Gastroesophageal sphincter (tissue), 4 donors: ENCODE measurements at regions not wholly inside any gene's neighbourhood (a gene's known extent, or its start where the extent isn't known, plus 50 kb on each side); places are given as distances from the start of the nearest gene placed in this dataset.
A peak's percentile ranks its signal among the peaks of the same experiment; 100 is the strongest.

Experiments used
- ATAC-seq: fragments of 150-250 bp; one replicate; pipeline ENCODE4 v1.9.1; 2016; ENCODE audit warnings: mild to moderate bottlenecking, moderate library complexity
- H3K27ac ChIP-seq, 4 donors: fragments of 200-600 bp; sonication (generic) in 3 of 4; 1 replicate in 3 of 4; 2 replicates in 1 of 4; pipeline ENCODE4 v1.5.1; 2016 to 2019
- H3K27me3 ChIP-seq: fragments of 200-600 bp; sonication (generic); one replicate; pipeline ENCODE4 v1.5.1; 2019
- H3K36me3 ChIP-seq, 2 donors: fragments of 200-600 bp; sonication (generic); one replicate each; pipeline ENCODE4 v1.5.1; 2019; ENCODE audit warnings: control low read depth in 1 of 2
- H3K4me1 ChIP-seq, 3 donors: fragments of 200-600 bp; sonication (generic); 1 replicate in 2 of 3; 2 replicates in 1 of 3; pipeline ENCODE4 v1.5.1; 2016 to 2019; ENCODE audit warnings: control low read depth in 2 of 3
- H3K4me3 ChIP-seq, 2 donors: fragments of 200-600 bp; sonication (generic); one replicate each; pipeline ENCODE4 v1.5.1; 2019; ENCODE audit warnings: mild to moderate bottlenecking in 1 of 2, moderate library complexity in 1 of 2
- H3K9me3 ChIP-seq, 3 donors: fragments of 200-600 bp; sonication (generic); one replicate each; pipeline ENCODE4 v1.5.1; 2017 to 2019; ENCODE audit warnings: control low read depth in 2 of 3
- EP300 ChIP-seq: sonication (generic); formaldehyde crosslinking; IDR thresholded peaks from one replicate; pipeline ENCODE4 v1.6.1; 2017; ENCODE audit warnings: antibody characterized with exemption, mild to moderate bottlenecking
- POLR2A ChIP-seq, 2 donors: fragments of 450-650 bp; IDR thresholded peaks; one replicate each; pipeline ENCODE4 v1.6.1; 2017; ENCODE audit warnings: antibody characterized with exemption in 2 of 2, mild to moderate bottlenecking in 2 of 2, moderate library complexity in 1 of 2
- POLR2AphosphoS5 ChIP-seq: sonication (generic); formaldehyde crosslinking; IDR thresholded peaks from one replicate; pipeline ENCODE4 v1.6.1; 2017; ENCODE audit warnings: antibody characterized with exemption
- WGBS, 2 donors: methylation state at CpG; one replicate each; pipeline ENCODE4 v1.1.5; 2018; ENCODE audit warnings: low coverage in 1 of 2; 5-methylcytosine and 5-hydroxymethylcytosine counted together
- TF ChIP-seq, protein P1 (sequence below), 4 experiments: fragments of 200-600 bp in 2 of 4; fragments of 450-650 bp in 2 of 4; sonication (generic) in 1 of 4; IDR thresholded peaks; one replicate each; pipeline ENCODE4 v1.5.1; 2017 to 2019; ENCODE audit warnings: antibody characterized with exemption in 4 of 4, mild to moderate bottlenecking in 2 of 4, moderate library complexity in 2 of 4

DNA sequence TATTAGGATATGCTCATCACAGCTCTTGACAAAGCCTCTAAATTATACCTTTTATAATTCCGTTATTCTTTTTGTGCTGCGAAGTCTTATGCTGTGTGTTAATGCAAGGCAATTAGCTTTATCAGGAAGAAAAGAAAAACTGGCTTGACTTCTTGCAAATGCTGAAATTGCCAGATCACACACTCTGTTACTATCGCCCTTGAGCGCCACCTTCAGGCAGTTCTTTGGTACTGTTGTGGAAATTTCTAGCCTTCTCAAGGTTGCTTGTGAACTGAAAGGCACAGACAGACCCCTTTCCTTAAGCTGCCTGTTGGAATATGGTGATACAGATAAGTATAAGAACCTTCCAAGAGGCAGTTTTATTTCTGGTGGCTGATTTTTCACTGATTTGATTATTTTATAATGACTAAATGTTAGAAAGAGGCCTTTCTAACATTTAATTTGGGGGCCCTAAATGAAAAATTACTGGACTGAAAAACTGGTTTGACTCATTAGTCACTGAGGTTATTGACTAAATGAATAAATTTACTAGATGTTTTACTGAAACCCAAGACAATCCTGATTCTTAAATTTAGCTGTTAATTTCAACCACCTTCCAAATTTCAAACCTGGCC lies 126.2 kb upstream of the RASGRP1 start:
- Histone ChIP-seq H3K36me3 (no peaks in the 10 kb centered on the region), H3K27me3 (peaks cover 6% of the 10 kb centered on the region), H3K4me1 (no peaks in the 10 kb centered on the region), H3K27ac (no peak overlapping the region), H3K4me3 (no peak overlapping the region), H3K9me3 (no peaks in the 10 kb centered on the region)
- WGBS, 2 donors = 27 to 33% methylated on average over 4 of the region's 4 CpGs
- TF ChIP-seq EP300 = no peak
- TF ChIP-seq, protein P1, sequence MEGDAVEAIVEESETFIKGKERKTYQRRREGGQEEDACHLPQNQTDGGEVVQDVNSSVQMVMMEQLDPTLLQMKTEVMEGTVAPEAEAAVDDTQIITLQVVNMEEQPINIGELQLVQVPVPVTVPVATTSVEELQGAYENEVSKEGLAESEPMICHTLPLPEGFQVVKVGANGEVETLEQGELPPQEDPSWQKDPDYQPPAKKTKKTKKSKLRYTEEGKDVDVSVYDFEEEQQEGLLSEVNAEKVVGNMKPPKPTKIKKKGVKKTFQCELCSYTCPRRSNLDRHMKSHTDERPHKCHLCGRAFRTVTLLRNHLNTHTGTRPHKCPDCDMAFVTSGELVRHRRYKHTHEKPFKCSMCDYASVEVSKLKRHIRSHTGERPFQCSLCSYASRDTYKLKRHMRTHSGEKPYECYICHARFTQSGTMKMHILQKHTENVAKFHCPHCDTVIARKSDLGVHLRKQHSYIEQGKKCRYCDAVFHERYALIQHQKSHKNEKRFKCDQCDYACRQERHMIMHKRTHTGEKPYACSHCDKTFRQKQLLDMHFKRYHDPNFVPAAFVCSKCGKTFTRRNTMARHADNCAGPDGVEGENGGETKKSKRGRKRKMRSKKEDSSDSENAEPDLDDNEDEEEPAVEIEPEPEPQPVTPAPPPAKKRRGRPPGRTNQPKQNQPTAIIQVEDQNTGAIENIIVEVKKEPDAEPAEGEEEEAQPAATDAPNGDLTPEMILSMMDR (IDR thresholded peaks at IDR 0.05) = peak; percentile 51 to 72 (median 58)
- no peak for ATAC-seq

DNA sequence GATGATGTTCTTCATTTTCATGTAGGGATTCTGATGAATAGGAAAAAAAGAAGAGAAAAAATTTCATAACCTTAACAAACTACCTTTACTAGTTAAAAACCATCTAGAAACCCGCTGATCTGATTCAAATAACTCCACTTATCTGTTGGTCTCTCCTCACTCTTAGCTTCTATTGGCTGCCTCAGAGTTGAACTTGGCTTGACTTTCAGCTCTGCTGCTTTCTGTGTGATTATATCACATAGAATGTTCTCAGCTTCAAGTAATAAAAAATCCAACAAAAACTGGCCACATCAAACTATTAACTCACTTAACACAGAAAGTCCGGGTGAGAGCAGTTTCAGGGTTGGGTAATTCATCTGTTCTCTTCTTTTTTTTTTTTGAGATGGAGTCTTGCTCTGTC lies 126.8 kb upstream of the RASGRP1 start:
- WGBS, 2 donors = 74 to 86% methylated on average over 2 of the region's 2 CpGs
- Histone ChIP-seq H3K4me3 (no peak overlapping the region), H3K27me3 (peaks cover 4% of the 10 kb centered on the region), H3K36me3 (no peaks in the 10 kb centered on the region), H3K4me1 (no peaks in the 10 kb centered on the region), H3K9me3 (no peaks in the 10 kb centered on the region), H3K27ac (no peak overlapping the region)
- no peak for ATAC-seq
- TF ChIP-seq EP300 = no peak
- no peak for TF ChIP-seq POLR2AphosphoS5
- no peak for TF ChIP-seq POLR2A (IDR thresholded peaks at IDR 0.05)
- TF ChIP-seq, protein P1 (IDR thresholded peaks at IDR 0.05) = no peak

DNA sequence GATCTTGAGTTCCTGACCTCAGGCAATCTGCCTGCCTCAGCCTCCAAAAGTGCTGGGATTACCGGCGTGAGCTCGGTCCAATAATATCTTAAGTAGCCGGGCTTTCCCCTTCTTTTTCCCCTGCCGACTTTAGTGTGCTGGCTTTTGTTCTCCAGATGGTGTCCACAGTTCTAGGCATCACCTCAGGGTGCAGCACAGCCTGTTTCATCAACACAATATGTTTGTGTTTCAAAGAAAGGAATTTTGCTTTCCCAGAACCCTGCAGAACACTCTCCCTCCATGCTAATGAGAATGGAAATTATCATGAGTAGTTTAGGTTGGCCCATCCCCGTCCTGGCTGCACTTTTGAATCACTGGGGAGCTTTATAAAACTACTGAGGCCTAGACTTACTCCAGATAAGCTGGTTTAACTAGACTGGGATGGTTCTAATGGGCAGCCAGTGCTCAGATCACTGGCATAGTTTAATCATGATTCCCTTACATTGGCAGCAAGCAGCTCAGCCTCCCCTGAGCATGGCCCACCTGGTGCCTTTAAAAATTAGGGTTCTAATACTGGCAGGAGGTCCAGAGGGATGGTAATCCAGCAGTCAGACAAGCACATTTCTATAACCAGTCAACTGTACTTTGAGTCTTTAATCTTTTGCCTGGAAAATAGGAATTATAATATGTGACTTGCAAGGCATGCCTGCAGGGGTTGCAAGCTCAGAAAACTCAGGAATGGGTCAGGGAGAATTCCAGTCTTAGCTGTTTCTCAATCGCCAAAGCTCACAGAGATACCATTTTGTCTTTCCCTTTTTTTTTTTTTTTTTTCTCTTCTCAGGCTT lies 127.6 kb upstream of the RASGRP1 start:
- WGBS, 2 donors = 90 to 94% methylated on average over 5 to 6 of the region's 7 CpGs
- Histone ChIP-seq H3K27me3 (no peaks in the 10 kb centered on the region), H3K9me3 (no peaks in the 10 kb centered on the region), H3K27ac (no peak overlapping the region), H3K4me1 (no peaks in the 10 kb centered on the region), H3K4me3 (no peak overlapping the region), H3K36me3 (no peaks in the 10 kb centered on the region)
- ATAC-seq = no peak
- TF ChIP-seq POLR2AphosphoS5 (no peak), POLR2A (IDR thresholded peaks at IDR 0.05) (no peak), EP300 (no peak)
- TF ChIP-seq, protein P1 (IDR thresholded peaks at IDR 0.05) = no peak

DNA sequence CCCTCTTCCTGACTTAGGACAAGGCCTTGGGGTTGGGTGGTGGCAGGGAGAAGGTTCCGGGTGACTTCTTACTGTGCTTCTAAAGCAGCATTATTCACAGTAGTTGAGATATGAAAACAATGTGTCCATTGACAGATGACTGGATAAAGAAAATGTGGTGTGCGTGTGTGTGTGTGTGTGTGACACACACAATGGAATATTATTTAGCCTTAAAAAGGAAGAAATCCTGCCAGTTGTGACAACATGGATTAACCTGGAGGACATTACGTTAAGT lies 128.1 kb upstream of the RASGRP1 start:
- H3K27ac ChIP-seq = no peak overlapping the region
- no peaks in the 10 kb centered on the region for H3K9me3 ChIP-seq
- no peaks in the 10 kb centered on the region for H3K36me3 ChIP-seq
- H3K4me3 ChIP-seq = no peak overlapping the region
- H3K27me3 ChIP-seq = no peaks in the 10 kb centered on the region
- ATAC-seq = no peak
- TF ChIP-seq EP300 = no peak
- TF ChIP-seq, protein P1 (IDR thresholded peaks at IDR 0.05) = no peak
- no peak for TF ChIP-seq POLR2A (IDR thresholded peaks at IDR 0.05)
- TF ChIP-seq POLR2AphosphoS5 = no peak
- no peaks in the 10 kb centered on the region for H3K4me1 ChIP-seq
- 87% methylated on average over 3 of the region's 3 CpGs; no CpG with 5 or more reads in 1 of the 2 donors for WGBS, 2 donors
